WERI-Rb-1 (cell line): ENCODE measurements at regions not wholly inside any gene's neighbourhood (a gene's known extent, or its start where the extent isn't known, plus 50 kb on each side); places are given as distances from the start of the nearest gene placed in this dataset.

Source experiments
- DNase-seq: peaks from one replicate; pipeline ENCODE4 v3.0.0-alpha.2; 2020
- H3K27ac ChIP-seq: fragments of 250-450 bp; sonication (Bioruptor Pico); 2 replicates; pipeline ENCODE4 v1.5.1; 2020; ENCODE audit warnings: mild to moderate bottlenecking, moderate library complexity
- H3K27me3 ChIP-seq: fragments of 250-450 bp; sonication (Bioruptor Pico); 2 replicates; pipeline ENCODE4 v1.5.1; 2021; ENCODE audit warnings: mild to moderate bottlenecking, low read depth, moderate library complexity; ENCODE audit not compliant: insufficient read depth, severe bottlenecking
- H3K36me3 ChIP-seq: fragments of 250-450 bp; sonication (Bioruptor Pico); 2 replicates; pipeline ENCODE4 v1.5.1; 2020; ENCODE audit warnings: mild to moderate bottlenecking, moderate library complexity
- H3K4me3 ChIP-seq: 2 replicates; pipeline ENCODE4 v1.5.1; 2011; ENCODE audit warnings: low read depth, mild to moderate bottlenecking, control low read depth, low read length
- H3K9me3 ChIP-seq: fragments of 250-450 bp; sonication (Bioruptor Pico); 2 replicates; pipeline ENCODE4 v1.5.1; 2021; ENCODE audit warnings: mild to moderate bottlenecking, moderate library complexity; ENCODE audit not compliant: severe bottlenecking
- CTCF ChIP-seq: IDR thresholded peaks from 2 replicates; pipeline ENCODE4 v1.5.1; 2011; ENCODE audit warnings: low read depth, mild to moderate bottlenecking, control low read depth, inconsistent platforms, low read length

DNA sequence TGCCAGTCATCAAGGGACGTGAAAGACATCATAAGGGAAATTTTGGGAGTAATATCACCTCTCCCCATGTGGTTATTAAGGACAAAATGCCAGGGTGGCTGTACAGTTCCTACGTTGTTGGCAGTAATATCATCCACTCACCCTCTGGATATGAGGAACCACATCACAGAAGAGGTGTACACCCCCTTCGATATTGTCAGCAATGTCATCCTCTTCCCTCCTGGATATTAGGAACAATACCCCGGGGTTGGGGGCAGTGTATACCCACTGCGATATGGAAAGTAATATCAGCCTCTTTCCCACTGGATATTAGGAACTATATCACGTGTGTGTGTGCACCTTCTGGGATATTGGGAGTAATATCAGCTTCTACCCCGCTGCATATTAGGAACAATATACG lies 1933.3 kb downstream of the SUCLG1 start:
- Histone ChIP-seq H3K4me3 (no peak overlapping the region), H3K27me3 (no peaks in the 10 kb centered on the region), H3K9me3 (no peaks in the 10 kb centered on the region), H3K36me3 (no peaks in the 10 kb centered on the region), H3K27ac (no peak overlapping the region)
- DNase-seq: no peak
- no peak for TF ChIP-seq CTCF

GRCh38 chr2:82524826-82525225 lies 1934.3 kb downstream of the SUCLG1 start:
- no peak for TF ChIP-seq CTCF
- no peaks in the 10 kb centered on the region for H3K27me3 ChIP-seq
- H3K9me3 ChIP-seq: no peaks in the 10 kb centered on the region
- no peaks in the 10 kb centered on the region for H3K36me3 ChIP-seq
- no peak overlapping the region for H3K4me3 ChIP-seq
- no peak overlapping the region for H3K27ac ChIP-seq
- DNase-seq: no peak

GRCh38 chr2:82511894-82512293 lies 1947.2 kb downstream of the SUCLG1 start:
- Histone ChIP-seq H3K4me3 (no peak overlapping the region), H3K27me3 (no peaks in the 10 kb centered on the region), H3K27ac (no peak overlapping the region), H3K36me3 (no peaks in the 10 kb centered on the region), H3K9me3 (no peaks in the 10 kb centered on the region)
- DNase-seq: no peak
- TF ChIP-seq CTCF: no peak

- TF ChIP-seq CTCF: no peak
- no peaks in the 10 kb centered on the region for H3K9me3 ChIP-seq
- no peak overlapping the region for H3K4me3 ChIP-seq
- no peak overlapping the region for H3K27ac ChIP-seq
- no peaks in the 10 kb centered on the region for H3K36me3 ChIP-seq
- no peaks in the 10 kb centered on the region for H3K27me3 ChIP-seq
- DNase-seq: no peak
Observed at GRCh38 chr2:82508702-82509101, 1950.4 kb downstream of the SUCLG1 start.

DNA sequence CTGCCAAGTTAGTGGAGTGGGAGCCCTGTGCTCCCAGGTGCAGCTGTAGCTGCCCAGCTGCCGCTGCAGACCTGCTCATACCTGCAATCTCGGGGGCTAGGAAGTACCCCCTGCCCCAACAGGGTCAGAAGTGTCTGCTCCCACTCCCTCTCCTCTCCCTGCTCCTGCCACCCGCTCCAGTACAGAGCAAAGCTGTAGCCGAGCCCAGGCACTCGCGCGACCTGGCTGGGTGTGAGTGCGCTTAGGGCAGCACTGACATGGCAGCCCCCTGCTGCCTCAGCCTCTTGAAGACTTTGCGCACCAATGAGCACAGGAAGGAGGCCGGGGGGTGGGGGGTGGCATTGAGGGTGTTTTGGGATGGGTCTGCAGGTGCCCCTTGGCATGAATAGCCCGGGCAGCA lies 1951.4 kb downstream of the SUCLG1 start:
- Histone ChIP-seq H3K27me3 (no peaks in the 10 kb centered on the region), H3K9me3 (no peaks in the 10 kb centered on the region), H3K4me3 (no peak overlapping the region), H3K27ac (no peak overlapping the region), H3K36me3 (no peaks in the 10 kb centered on the region)
- no peak for TF ChIP-seq CTCF
- no peak for DNase-seq

DNA sequence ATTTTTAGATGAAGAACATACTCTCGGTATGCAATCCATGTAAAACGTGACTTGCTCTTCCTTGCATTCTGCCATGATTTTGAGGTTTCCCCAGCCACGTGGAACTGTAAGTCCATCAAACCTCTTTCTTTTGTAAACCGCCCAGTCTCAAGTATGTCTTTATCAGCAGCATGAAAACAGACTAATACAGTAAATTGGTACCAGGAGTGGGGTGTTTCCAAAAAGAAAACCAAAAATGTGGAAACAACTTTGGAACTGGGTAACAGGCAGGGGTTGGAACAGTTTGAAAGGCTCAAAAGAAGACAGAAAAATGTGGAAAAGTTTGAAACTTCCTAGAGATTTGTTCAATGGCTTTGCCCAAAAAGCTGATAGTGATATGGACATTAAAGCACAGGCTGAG lies 1957.9 kb downstream of the SUCLG1 start:
- H3K9me3 ChIP-seq: peaks cover 3% of the 10 kb centered on the region
- no peak for TF ChIP-seq CTCF
- H3K4me3 ChIP-seq: no peak overlapping the region
- no peak for DNase-seq
- no peaks in the 10 kb centered on the region for H3K36me3 ChIP-seq
- H3K27ac ChIP-seq: no peak overlapping the region
- no peaks in the 10 kb centered on the region for H3K27me3 ChIP-seq
